ENCODE measurements at regions not wholly inside any gene's neighbourhood (a gene's known extent, or its start where the extent isn't known, plus 50 kb on each side); places are given as distances from the start of the nearest gene placed in this dataset.

GRCh38 chr17:5642752-5643151 is 58.4 kb upstream of the NLRP1 start:
- TF ChIP-seq CTCF (IDR thresholded peaks at IDR 0.05 in 8 of 11, conservative IDR thresholded peaks at IDR 0.05 in 3 of 11) (no peak), POLR2A (IDR thresholded peaks at IDR 0.05) (no peak)

Measured in spleen (tissue), 7 donors.